Occipital lobe (tissue), 1 donor: ENCODE measurements at regions not wholly inside any gene's neighbourhood (a gene's known extent, or its start where the extent isn't known, plus 50 kb on each side); places are given as distances from the start of the nearest gene placed in this dataset.
"Not testable (repeated sequence)": the region's sequence is repeated elsewhere in the genome, so short reads cannot be mapped to it uniquely, and the experiment has no call there.

ENCODE experiments used
- DNase-seq: peaks from one replicate; lab custom pipeline; 2025; lab: John Stamatoyannopoulos, UW

DNA sequence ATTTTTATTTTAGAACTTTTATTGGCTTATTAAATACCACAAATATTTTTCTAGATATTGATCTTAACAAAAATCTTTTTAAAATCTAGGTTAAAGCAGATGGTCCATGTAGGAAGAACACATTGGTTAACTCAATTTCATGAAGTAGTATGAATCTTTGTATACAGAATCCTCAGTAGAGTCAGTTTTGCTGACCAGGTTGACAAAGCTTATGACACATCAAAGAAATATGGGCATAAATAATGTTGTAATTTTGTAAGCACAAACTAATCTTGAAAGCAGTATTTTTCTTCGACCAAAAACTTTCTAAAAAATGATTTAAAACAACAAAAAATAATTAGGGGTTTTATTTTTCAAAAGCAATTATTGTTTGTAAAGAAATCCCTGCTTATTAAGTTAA, 479.3 kb upstream of the PCDH10 start:
- DNase-seq, result no peak

DNA sequence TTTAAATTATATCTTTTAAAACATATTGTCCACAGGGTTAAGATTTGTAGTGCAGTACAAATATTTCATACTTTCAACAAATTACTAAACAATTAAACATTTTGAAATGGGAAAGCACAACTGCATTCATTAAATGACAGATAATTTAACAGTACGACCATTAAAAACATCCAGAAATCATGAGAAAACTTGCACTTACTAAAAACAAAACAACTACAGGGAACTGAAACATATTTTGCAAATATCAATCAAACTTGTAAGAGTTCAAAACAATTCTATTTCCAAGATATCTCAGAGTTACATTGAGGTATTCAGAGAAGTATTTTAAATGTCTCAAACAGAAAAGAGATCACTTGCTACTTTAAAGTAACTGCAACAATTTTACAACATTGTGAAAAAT, 478.5 kb upstream of the PCDH10 start:
- DNase-seq, result no peak

DNA sequence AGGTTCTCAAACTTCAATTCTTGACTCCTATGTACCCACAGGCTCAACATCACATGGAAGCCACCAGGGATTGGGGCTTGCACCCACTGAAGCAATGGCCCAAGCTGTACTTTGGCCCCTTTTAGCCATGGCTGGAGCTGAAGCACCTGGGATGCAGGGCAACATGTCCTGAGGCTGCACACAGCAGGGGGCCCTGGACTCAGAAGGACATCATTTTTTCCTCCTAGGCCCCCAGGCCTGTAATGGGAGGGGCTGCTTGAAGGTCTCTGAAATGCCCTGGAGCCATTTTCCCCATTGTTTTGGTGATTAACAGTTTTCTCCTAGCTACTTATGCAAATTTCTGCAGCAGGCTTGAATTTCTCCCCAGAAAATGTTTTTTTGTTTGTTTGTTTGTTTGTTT, 465.1 kb upstream of the PCDH10 start:
- no peak for DNase-seq

DNA sequence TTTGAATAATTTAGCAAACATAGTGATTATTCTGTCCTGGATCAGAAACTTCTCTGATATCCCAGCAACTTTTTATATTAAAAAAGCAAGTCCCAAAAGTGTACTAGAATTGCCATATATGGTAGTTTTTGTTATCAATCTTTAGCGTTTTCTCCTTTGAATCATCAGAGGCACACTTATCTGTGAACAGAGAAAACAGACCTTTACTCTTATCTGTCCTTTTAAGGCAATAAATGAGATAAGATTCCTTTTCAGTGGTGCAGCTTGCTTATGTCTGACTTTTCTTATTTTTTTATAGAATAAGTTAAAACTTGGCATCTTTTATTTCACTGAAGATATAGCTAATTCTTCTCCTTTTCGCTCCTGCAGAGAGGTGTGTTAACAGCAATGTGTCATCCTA, 458.1 kb upstream of the PCDH10 start:
- no peak for DNase-seq

DNA sequence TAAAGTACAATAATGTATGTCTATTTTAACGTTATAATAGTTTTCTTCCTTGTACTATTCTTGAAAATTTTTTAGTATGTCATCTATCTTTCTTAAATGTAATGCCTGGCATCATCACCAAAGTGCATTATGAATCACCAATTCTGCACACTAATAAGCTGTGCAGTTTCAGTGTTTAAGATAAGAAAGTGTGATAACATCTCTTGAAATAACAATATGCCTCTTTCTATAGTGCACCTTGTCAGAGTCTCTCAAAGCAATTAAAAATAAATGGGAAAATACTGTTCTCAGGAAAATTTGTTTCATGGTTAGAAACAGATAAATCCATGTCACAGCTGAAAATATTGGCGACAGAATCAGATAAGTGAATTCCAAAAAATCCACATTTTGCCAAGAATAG, 457.4 kb upstream of the PCDH10 start:
- no peak for DNase-seq

DNA sequence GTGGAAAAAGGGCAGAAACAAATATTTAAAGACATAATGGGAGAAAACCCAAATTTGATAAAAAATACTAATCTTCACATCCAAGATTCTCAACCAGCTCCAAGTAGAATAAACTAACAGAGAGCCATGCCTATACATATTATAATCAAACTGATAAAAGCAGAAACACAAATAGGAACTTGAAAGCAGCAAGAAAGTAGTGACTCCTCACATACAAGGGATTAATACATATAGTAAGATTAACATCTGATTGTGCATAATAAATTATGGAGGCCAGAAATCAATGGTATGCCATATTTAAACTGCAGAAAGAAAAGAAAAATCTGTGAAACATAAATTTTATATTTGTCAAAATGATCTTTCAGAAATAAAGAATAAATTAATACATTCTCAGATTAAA, 454.3 kb upstream of the PCDH10 start:
- DNase-seq, result no peak

DNA sequence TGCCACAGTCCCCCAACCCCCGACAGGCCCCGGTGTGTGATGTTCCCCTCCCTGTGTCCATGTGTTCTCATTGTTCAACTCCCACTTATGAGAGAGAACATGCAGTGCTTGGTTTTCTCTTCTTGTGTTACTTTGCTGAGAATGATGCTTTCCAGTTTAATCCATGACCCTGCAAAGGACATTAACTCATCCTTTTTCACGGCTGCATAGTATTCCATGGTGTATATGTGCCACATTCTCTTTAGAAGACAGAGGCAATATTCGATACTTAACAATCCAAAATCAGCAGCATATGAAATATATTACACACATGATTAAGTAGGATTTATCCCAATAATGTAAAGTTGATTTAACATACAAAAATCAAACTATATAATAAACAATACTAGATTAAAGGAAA, 451.6 kb upstream of the PCDH10 start:
- DNase-seq, result not testable (repeated sequence)

DNA sequence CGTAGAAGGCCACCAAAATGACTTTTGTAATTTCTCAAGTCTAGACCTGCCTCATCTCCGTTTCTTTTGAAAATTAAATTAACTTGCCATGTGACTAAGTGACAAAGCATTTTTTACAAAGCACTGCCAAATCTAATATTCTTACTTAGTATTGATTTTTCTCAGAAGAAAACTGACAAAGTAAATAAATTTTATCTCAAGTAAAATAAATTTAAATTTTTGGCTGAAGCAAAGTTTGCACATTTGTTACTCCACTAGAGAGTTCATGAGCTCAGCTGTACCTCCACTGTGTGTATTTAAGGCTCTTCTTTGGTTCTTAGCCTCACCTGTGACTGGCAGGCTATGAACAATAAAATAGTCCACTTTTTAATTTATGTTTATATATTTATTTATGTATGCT, 441.1 kb upstream of the PCDH10 start:
- DNase-seq, result no peak

DNA sequence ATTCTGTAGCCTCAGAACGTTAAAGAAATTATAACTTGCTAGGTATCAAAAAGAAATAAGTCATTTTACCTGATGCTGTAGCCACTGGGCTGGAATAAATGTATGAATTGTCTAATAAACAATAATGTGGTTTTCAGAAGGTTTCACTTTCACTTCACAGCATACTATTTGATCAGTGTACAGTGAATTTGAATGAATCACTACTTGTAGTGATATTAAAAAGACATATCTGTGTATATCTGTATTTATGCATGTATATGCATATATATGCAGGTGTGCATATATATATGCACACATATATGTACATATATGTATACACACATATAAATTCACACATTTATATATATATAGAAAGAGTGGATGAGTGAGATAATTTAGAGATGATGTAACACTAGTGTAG, 440.0 kb upstream of the PCDH10 start:
- no peak for DNase-seq

DNA sequence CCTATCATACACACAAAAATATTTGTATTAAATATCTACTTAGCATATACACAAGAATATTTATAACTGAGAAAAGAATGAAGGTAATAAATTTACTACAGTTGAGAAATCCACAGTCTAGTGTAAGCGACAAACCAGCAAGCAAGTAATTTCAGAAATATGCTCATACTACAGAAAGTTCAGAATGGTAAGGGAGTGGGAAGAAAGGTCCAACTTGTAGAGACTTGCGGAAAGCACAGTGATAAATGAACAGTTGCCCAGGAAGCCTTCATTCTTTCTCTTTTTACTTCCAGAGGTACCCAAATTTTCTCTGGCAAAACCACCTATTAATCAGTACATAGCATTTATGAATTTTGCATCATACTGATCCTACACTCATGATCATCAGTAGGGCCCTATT, 438.1 kb upstream of the PCDH10 start:
- DNase-seq, result no peak

DNA sequence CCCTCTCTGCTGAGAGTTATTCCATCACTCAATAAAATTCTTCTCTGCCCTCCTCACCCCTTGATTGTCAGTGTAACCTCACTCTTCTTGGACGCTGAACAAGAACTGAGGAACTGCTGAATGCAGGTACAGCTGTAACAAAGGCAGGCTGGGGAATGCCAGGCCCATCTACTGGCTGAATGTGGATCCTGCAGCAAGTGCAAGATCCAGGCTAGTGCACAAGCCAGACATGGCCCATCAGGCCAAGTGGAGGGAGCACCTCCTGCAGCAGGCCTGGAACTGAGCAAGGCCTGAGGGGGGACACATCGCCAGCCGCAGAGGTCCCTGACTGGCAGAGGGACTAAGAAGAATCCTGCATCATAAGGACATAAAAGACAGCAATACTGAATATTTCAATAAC, 411.8 kb upstream of the PCDH10 start:
- no peak for DNase-seq

DNA sequence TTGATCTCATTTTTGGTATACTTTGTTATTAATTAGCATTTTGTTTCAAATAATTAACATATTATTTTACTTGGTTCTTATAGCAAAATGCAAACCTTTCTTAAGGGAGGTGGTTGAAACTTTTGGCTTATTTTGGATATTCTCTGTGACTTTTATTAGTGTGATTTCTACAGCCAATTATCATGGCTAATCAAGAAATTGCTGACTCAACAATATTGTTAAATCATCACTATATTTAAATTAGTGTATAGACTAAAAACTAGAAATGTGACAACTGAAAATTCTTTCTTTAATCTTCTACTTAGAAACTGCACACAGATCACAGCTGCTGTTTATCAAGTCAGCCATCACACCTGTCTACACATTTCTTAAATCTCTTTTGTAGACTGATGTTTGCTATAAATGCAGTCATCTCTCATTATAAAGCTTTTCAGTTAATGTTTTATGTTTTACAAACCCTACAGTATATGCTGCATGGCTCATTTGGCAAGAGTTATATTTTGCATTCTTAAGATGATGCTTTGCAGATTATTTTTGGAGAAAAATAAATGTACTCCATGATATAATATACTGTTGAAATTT, 389.8 kb upstream of the PCDH10 start:
- DNase-seq, result no peak

DNA sequence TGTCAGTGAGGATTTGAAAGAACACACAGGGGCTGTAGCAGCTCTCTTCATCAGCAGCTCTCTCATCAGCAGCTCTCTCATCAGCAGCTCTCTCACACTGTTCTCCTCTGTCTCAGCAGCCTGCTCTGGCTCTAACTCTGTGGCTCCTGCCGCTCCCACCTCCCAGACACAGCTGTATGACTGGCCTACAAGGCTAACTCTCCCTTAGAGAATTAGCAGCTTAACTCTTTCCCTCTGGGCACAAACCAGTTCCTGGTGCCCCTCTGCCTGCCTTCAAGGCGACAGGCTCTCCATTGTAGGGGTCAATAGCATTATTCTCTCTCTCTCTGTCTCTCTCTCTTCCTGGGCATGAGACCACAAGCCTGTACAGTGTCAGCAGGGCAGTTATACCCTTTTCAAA, 385.6 kb upstream of the PCDH10 start:
- DNase-seq, result no peak

DNA sequence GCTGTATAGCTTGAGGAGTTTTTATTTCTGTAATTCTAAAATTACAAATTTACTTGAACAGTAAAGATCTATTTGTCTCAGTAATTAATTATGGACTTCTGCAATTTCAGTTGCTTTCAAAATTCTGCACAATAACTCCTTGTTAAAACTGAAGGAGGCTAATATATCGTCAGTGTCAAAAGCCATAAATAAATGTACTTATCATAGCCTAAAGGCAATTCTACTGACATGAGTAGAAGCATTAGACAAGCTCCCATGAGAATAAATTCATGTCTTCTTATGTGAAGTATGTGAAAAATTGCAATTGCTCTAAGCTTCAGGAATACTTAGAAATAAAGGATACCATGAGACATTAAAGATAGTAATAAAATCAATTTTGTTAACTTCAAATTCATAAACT, 381.2 kb upstream of the PCDH10 start:
- DNase-seq, result no peak

DNA sequence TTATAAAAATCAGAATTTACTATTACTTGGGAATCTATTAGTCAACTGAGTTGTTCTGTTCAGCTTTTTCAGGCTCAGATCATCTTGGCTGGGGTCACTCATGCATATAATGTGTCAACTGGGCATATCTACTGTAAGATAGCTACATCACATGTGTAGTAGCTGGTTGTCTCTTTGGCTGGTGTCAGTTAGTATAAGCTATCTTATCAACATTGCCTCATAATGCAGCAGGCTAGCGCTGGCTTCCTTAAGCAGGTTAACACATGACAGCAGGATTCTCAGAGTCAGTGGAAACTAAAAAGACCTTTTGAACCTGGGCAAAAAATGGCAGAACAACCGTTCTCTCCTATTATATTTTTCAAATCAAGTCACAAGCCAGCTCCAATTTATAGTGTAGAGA, 378.3 kb upstream of the PCDH10 start:
- DNase-seq, result no peak

DNA sequence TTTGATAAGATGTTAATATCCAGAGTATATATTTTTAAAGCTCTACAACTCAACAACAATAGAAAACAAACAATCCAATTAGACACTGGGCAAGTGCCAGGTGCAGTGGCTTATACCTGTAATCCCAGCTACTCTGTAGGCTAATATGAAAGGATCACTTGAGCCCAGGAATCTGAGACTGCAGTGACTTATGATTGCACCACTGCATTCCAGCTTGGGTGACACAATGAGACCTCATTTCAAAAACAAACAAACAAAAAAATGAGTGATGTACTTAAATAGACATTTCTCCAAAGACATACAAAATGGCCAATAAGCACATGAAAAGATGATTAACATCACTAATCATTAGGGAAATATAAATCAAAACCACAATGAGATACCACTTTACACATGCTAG, 356.8 kb upstream of the PCDH10 start:
- DNase-seq, result no peak

DNA sequence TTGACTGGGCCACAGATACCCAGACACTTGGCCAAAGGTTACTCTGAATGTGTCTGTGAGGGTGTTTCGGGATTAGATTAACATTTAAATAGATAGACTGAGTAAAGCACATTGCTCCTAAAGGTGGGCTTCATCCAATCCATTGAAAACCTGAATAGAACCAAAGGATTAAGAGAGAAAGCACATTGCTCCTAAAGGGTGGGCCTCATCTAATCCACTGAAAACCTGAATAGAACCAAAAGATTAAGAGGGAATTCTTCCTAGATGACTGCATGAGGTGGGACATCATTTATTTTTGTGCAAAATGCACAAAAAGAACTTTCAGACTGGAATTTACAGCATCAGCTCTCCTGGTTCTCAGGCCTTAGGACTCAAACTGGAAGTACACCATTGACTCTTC, 351.2 kb upstream of the PCDH10 start:
- DNase-seq, result no peak

DNA sequence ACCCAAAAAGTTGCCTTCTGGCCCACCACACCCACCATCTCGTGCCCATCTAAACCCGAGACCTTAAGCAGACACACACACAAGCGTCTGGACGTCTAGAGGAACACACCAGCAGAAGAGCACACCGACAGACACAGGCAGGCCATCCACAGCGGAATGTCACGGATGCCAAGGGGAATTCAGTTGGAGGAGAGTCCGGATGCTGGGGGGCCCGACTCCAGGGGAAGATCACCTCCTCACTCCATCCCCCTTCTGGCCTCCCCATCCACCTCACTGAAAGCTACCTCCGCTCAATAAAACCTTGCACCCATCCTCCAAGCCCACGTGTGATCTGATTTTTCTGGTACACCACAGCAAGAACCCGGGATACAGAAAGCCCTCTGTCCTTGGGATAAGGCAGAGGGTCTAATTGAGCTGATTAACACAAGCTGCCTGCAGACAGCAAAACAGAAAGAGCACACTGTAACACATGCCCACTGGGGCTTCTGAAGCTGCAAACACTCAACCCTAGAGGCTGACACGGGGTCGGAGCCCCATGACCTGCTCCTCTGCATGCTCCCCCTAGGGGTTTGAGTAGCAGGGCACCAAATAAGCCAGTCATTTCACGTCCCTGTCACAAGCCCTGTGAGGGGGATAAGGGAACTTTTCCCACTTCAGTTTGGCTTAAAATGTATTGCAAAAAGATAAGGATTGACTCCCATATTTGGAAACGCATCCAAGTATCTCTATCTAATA, 339.6 kb upstream of the PCDH10 start:
- DNase-seq, result no peak

DNA sequence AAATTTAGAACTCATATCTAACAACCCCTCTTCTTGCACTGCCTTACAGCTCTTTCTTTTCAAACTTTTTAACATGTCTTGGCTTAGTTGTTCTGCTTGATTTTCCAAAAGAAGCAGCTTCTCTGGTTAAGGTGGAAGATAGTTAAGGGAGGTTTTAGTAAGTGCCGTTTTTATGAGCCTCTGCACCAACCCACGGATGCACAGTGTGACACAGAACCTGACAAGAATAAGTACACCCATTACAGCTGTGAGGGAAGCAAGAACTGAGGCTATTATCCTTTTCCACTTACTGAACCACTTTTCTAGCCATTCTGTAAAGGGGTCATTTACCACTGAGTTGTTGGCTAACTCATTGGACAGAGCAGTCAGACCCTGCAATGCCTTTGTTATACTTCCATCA, 336.0 kb upstream of the PCDH10 start:
- DNase-seq, result not testable (repeated sequence)

DNA sequence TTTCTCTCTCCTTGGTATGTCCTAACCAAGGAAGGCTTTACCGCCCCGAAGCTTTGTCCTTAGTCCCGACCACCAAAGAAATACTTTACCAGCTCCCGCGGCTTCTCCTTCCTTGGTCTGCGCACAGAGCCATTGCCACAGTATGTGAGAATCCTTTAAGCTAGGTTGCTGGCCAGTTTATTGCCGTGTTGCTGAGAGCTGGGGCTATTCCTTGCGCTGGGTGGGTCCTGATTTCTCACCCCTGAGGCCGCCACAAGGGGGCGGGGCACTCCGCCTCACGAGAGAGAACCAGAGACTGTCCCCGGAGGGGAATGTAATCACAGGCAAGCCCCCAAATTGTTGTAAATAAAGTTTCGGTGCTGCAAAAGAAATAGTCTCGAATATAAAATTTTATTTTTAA, 331.0 kb upstream of the PCDH10 start:
- no peak for DNase-seq

DNA sequence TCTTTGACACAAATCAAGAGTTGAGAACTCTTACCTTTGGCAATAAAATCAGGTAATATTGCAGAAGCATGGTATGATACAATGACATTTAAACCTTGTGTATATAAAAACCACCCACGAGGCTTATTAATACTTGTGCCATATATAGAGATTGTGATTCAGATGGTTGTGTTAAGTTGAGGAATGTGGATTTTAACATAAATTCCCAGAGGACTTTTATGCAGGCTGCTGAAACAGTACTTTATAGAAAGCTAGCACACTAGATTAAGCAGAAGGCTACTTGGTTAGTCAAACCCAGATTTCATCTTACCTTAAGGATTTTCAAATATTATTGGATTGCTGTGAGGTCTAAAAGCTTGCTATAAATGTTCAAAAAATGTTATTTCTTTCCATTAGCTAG, 325.7 kb upstream of the PCDH10 start:
- DNase-seq, result no peak

DNA sequence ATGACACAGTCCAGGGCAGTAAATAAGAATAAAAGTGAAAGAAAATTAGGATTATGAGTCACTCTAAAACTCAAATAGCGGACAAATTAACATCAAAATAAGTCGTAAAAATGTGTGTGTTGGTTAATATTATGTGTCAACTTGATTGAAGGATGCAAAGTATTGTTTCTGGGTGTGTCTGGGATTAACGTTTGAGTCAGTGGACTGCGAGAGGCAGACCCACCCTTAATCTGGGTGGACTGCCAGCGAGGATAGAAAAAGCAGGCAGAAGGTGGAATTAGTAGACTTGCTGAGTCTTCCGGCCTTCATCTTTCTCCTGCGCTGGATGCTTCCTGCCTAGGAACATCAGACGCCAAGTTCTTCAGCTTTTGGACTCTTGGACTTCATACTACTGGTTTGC, 324.3 kb upstream of the PCDH10 start:
- no peak for DNase-seq

DNA sequence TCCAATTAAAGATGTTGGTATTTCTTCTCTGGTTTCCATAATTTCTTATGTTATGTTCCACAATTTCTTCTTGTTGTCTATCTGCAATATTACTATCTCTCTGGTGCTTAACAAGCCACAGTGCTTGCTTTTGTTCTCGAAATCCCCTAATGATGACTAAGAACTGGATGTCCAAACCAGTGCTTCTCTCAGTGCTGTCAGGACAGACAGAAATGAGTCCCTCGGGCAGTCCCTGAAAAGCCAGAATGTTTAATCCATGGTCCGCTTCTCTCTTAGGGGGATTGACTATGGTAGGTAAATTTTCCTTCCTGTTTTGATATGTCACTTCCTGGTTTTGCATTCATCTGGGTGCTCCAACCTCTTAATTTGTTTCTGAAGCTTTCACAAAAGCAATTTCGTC, 321.6 kb upstream of the PCDH10 start:
- DNase-seq, result no peak

DNA sequence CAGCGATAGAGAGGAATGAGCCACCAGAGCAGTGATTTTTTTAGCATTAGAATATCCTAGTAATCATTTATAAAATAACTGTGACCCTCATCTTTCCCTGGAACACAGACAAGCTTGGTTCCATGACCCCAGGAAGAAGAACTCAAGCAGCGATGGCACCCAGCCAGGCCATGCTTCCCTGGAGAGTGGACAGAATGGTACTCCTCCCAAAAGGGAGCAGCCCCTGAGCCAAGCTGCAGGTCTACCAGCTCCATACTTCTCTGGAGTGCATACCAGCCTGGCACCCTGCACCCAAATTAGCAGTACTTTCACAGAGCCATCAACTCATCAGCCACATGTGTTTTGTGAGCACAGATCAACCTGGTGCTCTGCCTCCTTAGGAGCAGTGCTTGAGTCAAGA, 310.9 kb upstream of the PCDH10 start:
- DNase-seq, result no peak
